ENCODE measurements at regions not wholly inside any gene's neighbourhood (a gene's known extent, or its start where the extent isn't known, plus 50 kb on each side); places are given as distances from the start of the nearest gene placed in this dataset.
"Not testable (repeated sequence)": the region's sequence is repeated elsewhere in the genome, so short reads cannot be mapped to it uniquely, and the experiment has no call there.

DNA sequence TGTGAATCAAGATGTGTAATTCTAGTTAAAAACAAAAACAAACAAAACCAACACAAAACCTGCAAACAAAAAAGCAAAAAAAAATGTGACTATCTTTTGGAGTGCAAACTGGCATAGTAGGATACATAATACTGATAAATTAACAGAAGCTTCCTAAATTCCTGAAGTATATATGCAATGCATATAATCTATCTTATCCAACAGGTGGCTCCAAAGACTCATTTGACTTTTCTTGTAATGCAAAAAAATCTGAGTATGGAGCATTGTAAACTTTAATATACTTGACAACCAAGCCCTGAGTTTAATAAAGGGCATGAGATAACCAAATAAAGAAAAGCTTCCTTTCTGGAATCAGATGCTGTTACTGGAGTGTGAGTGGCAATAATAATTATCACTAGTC lies 1003.6 kb downstream of the FSCB start:
- DNase-seq (ENCODE audit: low spot score): no peak
- TF ChIP-seq, protein P1, sequence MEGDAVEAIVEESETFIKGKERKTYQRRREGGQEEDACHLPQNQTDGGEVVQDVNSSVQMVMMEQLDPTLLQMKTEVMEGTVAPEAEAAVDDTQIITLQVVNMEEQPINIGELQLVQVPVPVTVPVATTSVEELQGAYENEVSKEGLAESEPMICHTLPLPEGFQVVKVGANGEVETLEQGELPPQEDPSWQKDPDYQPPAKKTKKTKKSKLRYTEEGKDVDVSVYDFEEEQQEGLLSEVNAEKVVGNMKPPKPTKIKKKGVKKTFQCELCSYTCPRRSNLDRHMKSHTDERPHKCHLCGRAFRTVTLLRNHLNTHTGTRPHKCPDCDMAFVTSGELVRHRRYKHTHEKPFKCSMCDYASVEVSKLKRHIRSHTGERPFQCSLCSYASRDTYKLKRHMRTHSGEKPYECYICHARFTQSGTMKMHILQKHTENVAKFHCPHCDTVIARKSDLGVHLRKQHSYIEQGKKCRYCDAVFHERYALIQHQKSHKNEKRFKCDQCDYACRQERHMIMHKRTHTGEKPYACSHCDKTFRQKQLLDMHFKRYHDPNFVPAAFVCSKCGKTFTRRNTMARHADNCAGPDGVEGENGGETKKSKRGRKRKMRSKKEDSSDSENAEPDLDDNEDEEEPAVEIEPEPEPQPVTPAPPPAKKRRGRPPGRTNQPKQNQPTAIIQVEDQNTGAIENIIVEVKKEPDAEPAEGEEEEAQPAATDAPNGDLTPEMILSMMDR (IDR thresholded peaks at IDR 0.05; ENCODE audit: borderline replicate concordance, control extremely low read depth, extremely low read depth, insufficient read depth, missing control alignments): no peak
- in situ Hi-C loops (cut with MboI; ENCODE audit: low sequenced_read_pairs, unreplicated experiment): no loop called here

DNA sequence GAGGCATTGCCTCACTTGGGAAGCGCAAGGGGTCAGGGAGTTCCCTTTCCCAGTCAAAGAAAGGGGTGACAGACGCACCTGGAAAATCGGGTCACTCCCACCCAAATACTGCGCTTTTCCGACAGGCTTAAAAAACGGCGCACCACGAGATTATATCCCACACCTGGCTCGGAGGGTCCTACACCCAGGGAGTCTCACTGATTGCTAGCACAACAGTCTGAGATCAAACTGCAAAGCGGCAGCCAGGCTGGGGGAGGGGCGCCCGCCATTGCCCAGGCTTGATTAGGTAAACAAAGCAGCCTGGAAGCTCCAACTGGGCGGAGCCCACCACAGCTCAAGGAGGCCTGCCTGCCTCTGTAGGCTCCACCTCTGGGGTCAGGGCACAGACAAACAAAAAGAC lies 1014.7 kb downstream of the FSCB start:
- DNase-seq (ENCODE audit: low spot score); in situ Hi-C loops (cut with MboI; ENCODE audit: low sequenced_read_pairs, unreplicated experiment): not testable (repeated sequence)

DNA sequence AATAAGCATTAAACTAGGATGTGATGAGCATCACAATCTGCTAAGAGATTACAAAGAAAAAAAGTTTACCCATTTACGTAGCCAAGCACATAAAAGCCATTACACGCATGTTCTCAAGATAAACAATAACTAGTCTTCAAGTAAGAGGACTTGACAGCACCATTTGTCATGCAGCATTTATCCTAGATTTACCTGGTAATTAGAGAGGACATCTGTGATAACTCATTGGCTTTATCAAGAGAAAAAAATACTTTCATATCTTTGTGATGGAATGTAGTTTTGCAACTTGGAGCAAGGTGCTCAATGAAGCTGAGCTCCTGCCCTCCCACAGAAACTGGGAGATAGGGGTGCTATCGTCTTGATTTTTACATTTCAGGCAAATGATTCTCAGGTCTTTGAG lies 1023.7 kb downstream of the FSCB start:
- in situ Hi-C loops (cut with MboI; ENCODE audit: low sequenced_read_pairs, unreplicated experiment): no loop called here
- no peak for DNase-seq (ENCODE audit: low spot score)
- TF ChIP-seq, protein P1 (IDR thresholded peaks at IDR 0.05; ENCODE audit: borderline replicate concordance, control extremely low read depth, extremely low read depth, insufficient read depth, missing control alignments): no peak

DNA sequence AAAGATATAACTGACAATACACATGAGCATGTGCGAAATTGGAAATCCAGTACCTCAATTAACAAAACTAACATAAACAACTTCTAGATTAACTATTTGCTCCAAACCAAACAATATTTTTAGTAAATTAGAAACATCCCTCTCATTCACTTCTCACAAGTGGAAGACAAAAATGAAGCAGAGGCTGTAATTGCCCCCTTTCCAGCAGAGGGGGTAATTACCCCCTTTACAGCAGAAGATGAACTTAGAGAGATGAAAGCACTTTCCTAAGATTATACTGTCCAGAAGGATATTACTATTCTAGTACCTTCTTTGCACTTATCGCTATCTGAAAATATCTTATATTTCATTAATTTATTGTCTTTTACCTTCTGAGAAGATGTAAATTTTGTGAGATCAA lies 1025.2 kb downstream of the FSCB start:
- in situ Hi-C loops (cut with MboI; ENCODE audit: low sequenced_read_pairs, unreplicated experiment): no loop called here
- TF ChIP-seq, protein P1 (IDR thresholded peaks at IDR 0.05; ENCODE audit: borderline replicate concordance, control extremely low read depth, extremely low read depth, insufficient read depth, missing control alignments): no peak
- DNase-seq (ENCODE audit: low spot score): no peak

DNA sequence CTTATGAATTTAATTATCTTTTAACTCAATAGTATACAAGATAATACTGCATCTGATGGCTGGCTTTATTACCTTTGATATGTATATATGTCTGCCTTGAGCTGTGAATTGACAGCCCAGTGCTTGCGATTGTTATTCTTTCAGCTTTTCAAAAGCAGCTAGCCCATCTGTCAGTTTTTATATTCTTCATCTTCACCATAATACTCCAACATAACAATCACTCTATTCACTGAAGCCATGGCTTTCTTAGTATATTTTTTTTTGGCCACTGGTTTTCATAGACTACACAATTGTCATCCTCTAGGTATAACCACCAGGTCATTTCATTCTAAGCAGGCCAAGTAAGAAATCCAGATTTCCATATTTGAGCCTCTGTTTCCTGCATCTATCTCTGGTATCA lies 1026.1 kb downstream of the FSCB start:
- in situ Hi-C loops (cut with MboI; ENCODE audit: low sequenced_read_pairs, unreplicated experiment): no loop called here
- TF ChIP-seq, protein P1 (IDR thresholded peaks at IDR 0.05; ENCODE audit: borderline replicate concordance, control extremely low read depth, extremely low read depth, insufficient read depth, missing control alignments): no peak
- no peak for DNase-seq (ENCODE audit: low spot score)

DNA sequence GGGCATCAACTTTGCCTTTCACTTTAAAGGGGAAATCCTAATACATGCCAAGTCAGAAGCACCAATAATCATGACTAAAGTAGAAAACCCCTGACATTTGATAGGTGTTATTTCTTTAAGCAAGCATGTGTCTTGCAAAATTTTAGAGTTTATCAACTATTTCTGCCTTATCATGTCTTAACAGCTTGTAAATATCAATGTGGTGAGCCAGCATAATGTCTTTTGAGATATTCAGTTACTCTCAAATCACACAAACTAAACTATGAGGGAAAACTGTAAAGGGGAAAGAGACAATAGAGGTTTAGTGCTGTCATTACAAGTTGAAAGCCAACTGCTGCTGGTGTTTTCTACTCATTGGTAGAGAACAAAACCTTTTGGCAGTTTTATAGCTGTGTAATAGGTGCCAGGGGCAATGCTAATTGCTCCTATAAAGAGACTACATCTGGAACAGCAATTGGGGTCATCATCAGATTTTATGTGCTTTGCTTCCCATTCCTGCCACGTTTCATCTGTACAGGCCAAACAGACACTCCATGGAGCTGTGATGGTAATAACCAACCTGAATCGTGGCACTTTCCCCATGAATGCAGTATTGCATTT lies 1027.4 kb downstream of the FSCB start:
- TF ChIP-seq, protein P1 (IDR thresholded peaks at IDR 0.05; ENCODE audit: borderline replicate concordance, control extremely low read depth, extremely low read depth, insufficient read depth, missing control alignments): no peak
- DNase-seq (ENCODE audit: low spot score): no peak
- in situ Hi-C loops (cut with MboI; ENCODE audit: low sequenced_read_pairs, unreplicated experiment): no loop called here

DNA sequence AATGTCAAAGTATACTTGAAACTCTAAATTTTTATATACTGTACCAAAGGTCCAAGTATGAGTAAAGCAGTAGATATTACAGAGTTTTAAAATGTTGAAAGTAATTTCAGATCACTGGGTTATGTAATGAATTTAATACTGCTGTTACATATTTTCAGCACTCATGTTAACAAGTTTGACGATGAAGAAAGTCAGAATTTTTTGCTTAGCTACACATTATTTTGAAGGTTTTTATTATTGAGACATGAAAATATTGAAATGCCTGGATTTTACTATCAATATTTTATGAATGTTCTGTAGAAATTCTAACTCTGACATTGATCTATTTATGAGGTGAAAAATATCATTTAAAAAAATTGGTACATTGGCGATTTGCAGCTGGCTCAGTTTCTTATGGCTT lies 1030.3 kb downstream of the FSCB start:
- DNase-seq (ENCODE audit: low spot score): no peak
- in situ Hi-C loops (cut with MboI; ENCODE audit: low sequenced_read_pairs, unreplicated experiment): no loop called here
- TF ChIP-seq, protein P1 (IDR thresholded peaks at IDR 0.05; ENCODE audit: borderline replicate concordance, control extremely low read depth, extremely low read depth, insufficient read depth, missing control alignments): no peak

All from GM13976 (cell line).